RPMI7951 (cell line): ENCODE measurements at regions not wholly inside any gene's neighbourhood (a gene's known extent, or its start where the extent isn't known, plus 50 kb on each side); places are given as distances from the start of the nearest gene placed in this dataset.
A peak's percentile ranks its signal among the peaks of the same experiment; 100 is the strongest.

Experiments used
- DNase-seq: peaks from one replicate; pipeline ENCODE4 v3.0.0-alpha.2; 2012; ENCODE audit warnings: low read depth

- DNase-seq: no peak
Observed at GRCh38 chr13:85538957-85539356, 260.3 kb downstream of the SLITRK6 start.

- DNase-seq: no peak
Observed at GRCh38 chr13:85537601-85538000, 261.6 kb downstream of the SLITRK6 start.

DNA sequence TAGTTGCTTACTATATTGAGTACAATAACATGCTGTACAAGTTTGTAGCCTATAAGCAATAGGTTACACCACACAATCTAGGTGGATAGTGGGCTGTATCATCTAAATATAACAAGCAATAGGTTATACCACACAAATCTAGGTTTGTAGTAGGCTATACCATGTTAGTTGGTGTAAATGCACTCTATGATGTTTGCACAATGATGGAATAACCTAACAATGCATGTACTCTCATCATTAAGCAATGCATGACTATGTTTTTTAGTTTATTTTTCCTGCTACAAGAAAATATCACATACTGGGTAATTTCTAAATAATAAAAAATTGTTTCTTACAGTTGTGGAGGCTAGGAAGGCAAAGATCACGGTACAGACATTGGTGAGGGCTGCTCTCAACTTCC, 262.5 kb downstream of the SLITRK6 start:
- DNase-seq: no peak

DNA sequence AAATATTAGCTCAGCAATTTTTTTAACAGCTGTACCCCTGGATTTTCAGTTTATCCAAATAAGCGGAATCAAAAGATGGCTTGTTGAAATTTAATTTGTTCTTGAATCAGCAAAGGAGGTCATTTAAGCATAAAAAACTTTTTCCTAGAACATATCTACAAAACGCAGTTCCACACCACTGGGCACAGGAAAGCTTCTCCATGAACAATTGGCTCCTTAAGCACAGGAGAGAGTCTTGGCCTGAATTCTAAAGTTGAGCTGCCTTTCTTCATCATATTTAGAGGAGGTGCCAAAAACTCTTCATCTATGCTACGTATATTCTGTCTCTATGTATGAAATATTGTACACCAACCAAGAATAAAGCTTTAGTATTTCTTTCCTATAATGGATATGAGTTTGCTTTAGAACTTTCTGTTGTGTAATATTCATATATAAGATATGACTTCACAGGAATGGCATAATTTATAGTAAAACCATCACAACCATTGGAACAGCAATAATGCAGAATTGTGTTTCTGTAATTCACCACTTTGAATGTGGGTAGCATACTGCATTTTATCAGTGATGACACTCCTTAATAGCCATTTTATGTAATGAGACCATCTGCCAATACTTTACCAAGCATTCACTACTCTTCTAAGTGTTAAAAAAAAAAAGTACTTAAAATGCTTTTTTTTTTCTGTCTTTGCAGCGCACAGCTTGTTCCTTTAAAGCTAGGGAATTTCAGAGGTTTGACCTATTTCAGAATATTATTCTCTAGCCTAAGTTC, 263.7 kb downstream of the SLITRK6 start:
- DNase-seq: no peak

DNA sequence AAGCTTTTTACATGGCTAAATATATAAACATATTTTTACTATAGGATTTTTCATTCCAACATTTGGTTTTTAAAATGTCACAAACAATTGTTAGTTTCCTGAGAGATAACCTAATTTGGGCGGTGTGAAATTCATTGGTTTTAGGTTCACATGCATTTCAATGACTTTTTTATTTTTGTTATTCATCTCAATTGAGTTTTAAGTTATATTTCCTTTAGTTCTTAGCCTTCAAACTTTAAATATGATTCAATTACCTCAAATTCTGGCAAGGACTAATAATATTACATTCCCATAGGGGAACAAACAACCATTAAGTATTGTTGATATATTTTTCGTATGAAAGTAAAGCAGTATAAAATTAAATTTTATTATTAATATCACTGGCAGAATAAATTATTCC, 265.3 kb downstream of the SLITRK6 start:
- DNase-seq: no peak

DNA sequence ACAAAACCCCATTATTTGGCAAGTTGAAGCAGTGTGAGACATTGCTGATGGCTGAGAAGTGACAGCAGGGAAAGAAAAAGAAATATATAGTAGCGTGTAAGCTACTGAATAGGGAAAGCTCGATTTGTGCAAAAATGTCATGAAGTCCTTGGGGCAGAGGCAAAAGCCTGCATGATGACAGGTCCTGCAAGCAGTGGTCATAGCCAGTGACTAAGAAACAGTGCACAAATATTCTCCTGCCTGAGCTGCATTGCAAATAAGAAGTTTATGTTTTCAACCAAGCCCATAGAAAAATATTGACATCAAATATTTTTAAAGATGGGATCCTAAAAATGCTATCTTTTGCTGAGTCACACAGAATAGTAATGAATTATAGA, 270.0 kb downstream of the SLITRK6 start:
- DNase-seq: no peak

DNA sequence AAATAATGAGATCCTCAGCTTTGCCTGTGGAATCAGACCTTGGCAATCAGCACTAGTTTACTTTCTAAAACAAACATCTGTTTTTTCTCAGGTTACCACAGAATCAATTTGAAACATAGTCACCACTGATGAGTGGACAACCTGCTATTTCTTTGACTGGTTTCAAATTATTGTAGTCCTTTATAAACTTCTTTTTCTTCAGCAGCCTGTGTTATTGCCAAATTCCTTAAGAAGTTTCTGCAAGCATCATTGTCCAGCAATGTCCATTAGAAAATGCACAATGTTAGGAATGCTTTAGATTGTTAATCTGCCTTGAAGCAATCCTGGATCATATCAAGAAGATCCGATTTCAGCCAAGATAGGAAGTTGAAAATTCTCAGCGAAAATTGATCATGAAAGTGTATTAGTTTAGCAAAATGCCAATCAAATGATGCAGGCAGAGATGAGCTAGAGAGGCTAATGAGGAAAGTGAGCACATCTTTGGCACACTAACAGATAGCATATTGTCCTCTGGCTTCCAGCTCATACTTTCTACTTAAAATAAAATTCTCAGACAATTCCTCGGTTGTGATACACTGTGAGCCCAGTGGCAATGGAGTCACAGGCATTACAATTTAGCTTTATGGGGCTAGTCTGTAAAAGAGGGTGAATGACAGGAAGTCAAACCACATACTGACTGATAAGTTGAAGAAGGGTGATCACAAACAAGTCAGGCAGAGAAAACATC, 270.6 kb downstream of the SLITRK6 start:
- peak; percentile 56 for DNase-seq

GRCh38 chr13:85527316-85527715, 271.9 kb downstream of the SLITRK6 start:
- no peak for DNase-seq

- no peak for DNase-seq
Observed at GRCh38 chr13:85525411-85525810, 273.8 kb downstream of the SLITRK6 start.

DNA sequence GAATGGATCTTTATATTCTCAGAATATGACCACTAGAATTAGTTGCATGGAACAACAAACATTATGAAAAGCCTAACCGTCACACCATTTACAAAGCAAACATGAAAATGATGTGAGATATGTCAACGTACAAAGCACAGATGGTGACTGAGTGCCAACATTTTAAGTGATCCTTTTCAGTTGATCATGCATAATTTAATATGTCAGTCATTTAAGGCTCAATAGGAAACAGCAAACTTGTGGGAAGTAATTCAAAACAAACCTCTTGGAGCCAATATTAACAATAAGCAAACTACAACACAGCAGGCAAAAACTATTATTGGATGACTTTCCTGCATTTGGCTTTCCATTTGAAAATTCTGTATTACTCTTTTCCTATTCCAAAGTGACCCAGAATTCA, 277.6 kb downstream of the SLITRK6 start:
- DNase-seq: no peak

GRCh38 chr13:85520445-85520844, 278.8 kb downstream of the SLITRK6 start:
- no peak for DNase-seq

GRCh38 chr13:85519363-85519762, 279.9 kb downstream of the SLITRK6 start:
- DNase-seq: no peak

- DNase-seq: no peak
Observed at GRCh38 chr13:85512421-85512820, 286.8 kb downstream of the SLITRK6 start.

DNA sequence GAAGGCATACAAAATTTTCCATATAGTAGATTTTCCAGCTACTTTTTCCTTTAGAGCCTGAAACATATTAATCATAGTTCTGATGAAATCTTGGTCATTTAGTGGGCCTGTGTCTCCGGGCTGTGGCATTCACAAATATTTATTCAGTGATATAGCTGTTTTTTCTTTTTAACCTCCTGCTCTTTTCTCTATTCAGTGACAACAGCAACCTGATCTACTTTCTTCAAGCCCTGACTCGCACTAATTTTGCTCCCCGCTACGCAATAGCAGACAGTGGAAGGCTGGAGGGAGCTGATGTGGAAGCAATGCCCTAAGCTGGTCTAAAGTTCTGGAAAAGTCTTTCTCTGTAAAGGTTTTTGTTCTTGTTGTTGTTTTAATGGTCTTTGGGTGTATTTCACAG, 289.7 kb downstream of the SLITRK6 start:
- DNase-seq: no peak

GRCh38 chr13:85508683-85509329, 290.4 kb downstream of the SLITRK6 start:
- DNase-seq: no peak

GRCh38 chr13:85503797-85504196, 295.4 kb downstream of the SLITRK6 start:
- DNase-seq: peak; percentile 27

DNA sequence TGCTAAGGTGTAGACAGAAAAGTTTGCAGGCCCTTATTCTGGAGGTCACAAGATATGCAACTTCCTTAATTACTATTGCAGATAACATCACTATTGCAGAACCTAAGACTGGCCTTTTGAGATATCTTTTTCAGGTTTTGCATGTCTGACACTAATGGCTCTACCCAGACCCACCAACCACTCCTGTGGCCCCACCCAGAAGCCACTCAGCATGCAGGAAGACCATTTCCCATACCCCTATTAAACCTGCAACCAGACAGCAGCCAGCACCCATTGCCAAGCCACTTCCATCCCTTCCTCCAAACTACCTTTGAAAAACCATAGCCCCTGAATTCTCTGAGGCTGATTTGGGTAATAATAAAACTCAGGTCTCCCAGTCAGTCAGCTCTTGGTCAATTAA, 297.6 kb downstream of the SLITRK6 start:
- DNase-seq: no peak

GRCh38 chr13:85500696-85501256, 298.4 kb downstream of the SLITRK6 start:
- no peak for DNase-seq

GRCh38 chr13:85498774-85499173, 300.4 kb downstream of the SLITRK6 start:
- no peak for DNase-seq

DNA sequence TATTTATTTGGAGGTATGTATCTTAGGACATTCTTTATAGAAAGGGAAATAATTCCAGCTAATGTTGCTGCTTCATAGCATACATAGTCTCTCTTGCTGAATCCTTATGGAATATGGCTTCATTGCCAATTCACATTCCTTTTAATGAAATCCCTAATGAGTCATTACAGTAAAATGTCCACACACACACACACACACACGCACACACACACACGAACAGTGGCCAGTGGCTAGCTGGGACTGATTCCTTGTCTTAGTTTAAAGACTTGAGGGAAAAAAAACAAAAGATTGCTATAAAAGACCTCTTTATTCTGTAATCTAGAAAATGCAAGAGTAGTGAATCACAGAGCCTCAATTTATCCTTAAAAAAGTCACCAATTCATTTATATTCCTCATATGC, 301.6 kb downstream of the SLITRK6 start:
- DNase-seq: peak; percentile 77

DNA sequence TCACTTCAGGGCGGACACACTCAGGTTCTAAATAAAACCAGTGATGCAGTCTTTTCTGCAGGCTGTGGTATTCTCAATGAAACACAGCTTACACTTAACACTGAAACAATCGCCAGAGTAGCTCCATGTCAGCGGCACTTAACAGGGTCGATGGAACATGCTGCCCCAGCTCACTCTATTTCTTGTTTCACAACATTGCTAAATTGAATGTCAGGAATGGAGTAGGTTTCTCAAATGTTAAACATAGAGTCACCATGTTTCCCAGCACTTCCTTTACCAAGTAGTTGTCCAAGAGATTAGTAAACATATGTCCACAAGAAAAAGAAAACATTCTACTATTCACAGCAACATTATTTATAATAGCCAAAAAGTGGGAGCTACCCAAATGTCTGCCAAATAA, 306.9 kb downstream of the SLITRK6 start:
- no peak for DNase-seq

- DNase-seq: no peak
Observed at GRCh38 chr13:85486663-85487062, 312.6 kb downstream of the SLITRK6 start.

GRCh38 chr13:85473144-85473543, 326.1 kb downstream of the SLITRK6 start:
- no peak for DNase-seq
